GM12873 (cell line): ENCODE measurements at regions not wholly inside any gene's neighbourhood (a gene's known extent, or its start where the extent isn't known, plus 50 kb on each side); places are given as distances from the start of the nearest gene placed in this dataset.

Experiments used
- TF ChIP-seq, protein P1 (sequence below): IDR thresholded peaks from 2 replicates; pipeline ENCODE4 v1.5.1; 2012; ENCODE audit warnings: low read depth, mild to moderate bottlenecking, moderate library complexity, low read length, control low read depth; ENCODE audit not compliant: insufficient read depth; ENCODE audit errors: missing control alignments

DNA sequence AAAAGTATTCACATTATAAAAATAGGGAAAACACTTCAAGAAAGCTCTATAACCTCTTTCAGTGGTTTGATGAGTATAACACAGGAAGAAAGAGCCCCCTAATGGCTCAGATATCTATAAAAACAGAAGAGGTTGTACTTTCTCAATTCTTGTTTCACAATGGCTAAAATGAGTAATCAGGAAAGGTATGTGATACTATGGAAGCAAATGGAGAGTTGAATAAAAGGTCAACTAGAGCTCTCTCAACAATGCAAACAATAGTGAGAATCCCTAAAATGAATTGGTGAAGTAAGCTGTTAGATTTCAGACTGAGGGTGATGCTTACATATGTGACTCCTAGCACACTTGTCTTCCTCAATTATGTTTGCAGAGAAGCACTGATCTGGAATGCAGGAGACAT is 584.6 kb upstream of the CDH18 start:
- TF ChIP-seq, protein P1, sequence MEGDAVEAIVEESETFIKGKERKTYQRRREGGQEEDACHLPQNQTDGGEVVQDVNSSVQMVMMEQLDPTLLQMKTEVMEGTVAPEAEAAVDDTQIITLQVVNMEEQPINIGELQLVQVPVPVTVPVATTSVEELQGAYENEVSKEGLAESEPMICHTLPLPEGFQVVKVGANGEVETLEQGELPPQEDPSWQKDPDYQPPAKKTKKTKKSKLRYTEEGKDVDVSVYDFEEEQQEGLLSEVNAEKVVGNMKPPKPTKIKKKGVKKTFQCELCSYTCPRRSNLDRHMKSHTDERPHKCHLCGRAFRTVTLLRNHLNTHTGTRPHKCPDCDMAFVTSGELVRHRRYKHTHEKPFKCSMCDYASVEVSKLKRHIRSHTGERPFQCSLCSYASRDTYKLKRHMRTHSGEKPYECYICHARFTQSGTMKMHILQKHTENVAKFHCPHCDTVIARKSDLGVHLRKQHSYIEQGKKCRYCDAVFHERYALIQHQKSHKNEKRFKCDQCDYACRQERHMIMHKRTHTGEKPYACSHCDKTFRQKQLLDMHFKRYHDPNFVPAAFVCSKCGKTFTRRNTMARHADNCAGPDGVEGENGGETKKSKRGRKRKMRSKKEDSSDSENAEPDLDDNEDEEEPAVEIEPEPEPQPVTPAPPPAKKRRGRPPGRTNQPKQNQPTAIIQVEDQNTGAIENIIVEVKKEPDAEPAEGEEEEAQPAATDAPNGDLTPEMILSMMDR = no peak

DNA sequence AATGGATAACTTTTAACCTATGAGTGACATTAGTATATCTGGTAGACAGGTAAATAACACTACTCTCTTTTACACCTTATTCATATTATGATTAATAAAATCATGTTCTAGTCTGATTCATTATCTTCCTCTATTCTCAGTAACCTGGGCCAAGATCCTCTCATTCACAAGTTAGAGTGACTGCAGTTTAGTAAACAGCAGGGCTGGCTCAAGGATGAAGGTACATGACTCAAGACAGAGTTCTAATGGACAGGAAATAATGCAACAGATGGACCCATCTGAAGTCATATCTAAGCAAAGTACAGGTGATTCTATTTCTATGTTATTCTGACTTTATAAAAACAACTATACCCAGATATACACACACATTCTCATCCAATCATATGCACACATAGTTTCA is 582.5 kb upstream of the CDH18 start:
- TF ChIP-seq, protein P1 = no peak

DNA sequence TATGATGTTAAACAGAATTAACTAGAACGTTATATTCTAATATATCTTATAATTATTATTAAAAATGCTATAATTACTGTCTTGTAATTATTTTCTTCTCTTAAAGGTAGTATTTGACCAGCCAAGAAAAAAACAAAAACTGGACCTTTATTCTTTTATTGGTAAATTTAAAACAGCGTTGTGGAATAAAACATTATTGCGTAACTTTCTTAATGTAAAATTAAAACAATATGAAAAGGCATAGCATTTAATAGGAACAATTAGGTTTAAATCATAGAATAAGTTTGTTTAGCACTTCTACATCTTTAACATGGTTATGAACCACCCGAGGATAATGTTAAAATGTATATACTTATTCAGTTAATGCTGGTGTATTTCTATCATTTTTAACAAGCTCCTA is 574.5 kb upstream of the CDH18 start:
- TF ChIP-seq, protein P1 = no peak

DNA sequence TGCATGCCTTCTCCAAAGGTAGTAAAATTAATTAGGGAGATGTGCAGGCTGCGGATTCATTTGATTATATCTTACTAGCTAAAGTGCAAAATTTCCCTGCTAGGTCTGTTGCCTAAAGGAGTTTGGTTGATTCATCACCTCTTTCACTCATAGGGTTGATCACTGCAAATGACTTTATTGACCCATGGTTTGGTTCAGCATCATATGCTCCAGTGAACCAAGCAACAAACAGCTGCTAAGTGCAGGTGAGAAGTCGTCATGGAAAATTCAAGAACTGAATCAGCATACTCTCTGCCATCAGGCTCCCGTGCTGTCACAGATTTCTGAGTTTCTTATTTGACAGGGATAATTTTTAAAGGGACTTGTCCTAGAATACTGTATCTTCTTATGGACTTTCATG is 571.8 kb upstream of the CDH18 start:
- TF ChIP-seq, protein P1 = no peak

DNA sequence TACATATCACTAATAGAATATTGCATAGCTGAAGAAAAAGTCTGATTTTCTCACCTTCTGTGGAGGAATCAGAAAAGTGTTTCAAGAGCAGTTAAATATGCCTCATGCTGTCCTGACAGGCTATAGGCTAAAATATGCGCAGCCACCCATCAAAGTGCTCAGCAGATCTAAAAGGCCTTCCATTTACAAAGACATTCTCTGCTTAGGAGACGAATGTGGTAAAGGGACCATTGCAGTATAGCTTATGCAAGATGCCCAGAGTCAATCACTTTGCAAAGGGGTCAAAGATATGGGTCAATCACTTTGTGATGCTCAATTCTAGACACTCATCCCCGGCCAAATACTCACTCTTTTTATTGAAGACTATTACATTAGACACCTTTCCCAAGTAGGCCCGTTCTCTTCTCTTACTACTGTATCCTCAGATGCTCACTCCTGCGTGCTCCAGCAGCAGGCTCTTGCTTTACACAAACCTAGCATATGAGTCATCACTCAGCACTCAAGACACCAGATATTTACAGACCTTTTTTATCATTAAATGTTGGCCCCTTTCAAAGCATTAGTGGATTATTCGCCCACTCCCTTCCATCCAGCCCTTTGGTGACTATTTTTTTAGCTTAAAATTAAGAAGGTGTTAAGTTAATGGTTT is 568.2 kb upstream of the CDH18 start:
- TF ChIP-seq, protein P1 = no peak

DNA sequence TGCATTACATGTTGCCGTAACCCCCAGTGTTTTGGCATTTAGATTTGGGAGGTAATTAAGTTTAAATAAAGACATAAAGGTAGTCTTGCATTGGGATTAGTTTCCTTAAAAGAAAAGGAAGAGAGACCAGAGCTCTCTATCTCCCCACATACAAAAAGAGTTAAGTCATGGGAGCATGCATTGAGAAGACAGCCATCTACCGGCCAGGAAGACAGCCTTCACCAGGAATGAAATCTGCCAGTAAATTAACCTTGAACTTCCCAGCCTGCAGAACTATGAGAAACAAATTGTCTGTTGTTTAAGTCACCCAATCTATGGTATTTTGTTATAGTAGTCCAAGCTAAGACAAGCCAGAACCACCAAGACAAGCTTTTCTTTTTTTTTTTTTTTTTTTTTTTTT is 567.0 kb upstream of the CDH18 start:
- TF ChIP-seq, protein P1 = no peak

DNA sequence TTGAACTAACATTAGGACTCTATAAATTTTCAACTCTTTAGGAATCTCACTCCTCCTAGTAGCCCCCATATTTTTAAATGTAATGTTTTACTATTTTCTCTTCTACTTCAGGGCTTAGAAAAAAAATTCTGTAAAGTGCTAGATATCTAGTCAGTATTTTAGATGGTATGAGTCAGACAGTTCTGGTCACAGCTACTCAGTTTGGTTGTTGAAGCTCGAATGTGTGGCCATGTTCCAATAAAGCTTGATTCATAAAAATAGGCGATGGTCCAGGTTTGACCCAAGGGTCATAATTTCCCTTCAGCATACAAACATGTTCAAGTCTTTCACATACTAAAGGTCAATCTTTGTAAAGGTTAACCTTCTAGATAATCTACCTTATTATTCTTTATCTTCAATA is 566.0 kb upstream of the CDH18 start:
- TF ChIP-seq, protein P1 = no peak
